ENCODE measurements at regions not wholly inside any gene's neighbourhood (a gene's known extent, or its start where the extent isn't known, plus 50 kb on each side); places are given as distances from the start of the nearest gene placed in this dataset.
A peak's percentile ranks its signal among the peaks of the same experiment; 100 is the strongest.

DNA sequence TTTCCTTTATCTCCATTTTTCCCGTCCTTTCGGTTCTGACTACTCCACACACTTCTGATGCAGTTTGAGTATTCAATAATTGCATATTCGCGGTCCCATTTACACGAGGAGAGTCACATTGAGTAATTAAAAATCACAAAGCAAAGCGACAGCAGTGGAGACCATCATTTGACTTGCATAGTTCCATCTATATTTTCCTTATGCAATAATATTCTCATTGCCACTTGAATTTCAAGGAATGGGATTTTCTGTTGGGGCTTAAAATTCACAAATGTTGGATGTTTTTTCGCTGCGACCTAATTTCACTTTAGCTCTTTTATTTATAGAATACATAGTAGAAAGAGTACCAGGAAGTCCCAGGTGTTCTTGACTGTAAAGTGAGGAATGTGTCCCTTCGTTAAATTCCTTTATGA is 186.8 kb downstream of the ZEB2 start:
- TF ChIP-seq, protein P1, sequence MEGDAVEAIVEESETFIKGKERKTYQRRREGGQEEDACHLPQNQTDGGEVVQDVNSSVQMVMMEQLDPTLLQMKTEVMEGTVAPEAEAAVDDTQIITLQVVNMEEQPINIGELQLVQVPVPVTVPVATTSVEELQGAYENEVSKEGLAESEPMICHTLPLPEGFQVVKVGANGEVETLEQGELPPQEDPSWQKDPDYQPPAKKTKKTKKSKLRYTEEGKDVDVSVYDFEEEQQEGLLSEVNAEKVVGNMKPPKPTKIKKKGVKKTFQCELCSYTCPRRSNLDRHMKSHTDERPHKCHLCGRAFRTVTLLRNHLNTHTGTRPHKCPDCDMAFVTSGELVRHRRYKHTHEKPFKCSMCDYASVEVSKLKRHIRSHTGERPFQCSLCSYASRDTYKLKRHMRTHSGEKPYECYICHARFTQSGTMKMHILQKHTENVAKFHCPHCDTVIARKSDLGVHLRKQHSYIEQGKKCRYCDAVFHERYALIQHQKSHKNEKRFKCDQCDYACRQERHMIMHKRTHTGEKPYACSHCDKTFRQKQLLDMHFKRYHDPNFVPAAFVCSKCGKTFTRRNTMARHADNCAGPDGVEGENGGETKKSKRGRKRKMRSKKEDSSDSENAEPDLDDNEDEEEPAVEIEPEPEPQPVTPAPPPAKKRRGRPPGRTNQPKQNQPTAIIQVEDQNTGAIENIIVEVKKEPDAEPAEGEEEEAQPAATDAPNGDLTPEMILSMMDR (IDR thresholded peaks at IDR 0.05; ENCODE audit: insufficient read depth, low read depth, low read length), result no peak
- H3K4me3 ChIP-seq (ENCODE audit: low read depth, low read length), result peak overlapping the region; percentile 67
- no peak for DNase-seq (ENCODE audit: low read depth)

DNA sequence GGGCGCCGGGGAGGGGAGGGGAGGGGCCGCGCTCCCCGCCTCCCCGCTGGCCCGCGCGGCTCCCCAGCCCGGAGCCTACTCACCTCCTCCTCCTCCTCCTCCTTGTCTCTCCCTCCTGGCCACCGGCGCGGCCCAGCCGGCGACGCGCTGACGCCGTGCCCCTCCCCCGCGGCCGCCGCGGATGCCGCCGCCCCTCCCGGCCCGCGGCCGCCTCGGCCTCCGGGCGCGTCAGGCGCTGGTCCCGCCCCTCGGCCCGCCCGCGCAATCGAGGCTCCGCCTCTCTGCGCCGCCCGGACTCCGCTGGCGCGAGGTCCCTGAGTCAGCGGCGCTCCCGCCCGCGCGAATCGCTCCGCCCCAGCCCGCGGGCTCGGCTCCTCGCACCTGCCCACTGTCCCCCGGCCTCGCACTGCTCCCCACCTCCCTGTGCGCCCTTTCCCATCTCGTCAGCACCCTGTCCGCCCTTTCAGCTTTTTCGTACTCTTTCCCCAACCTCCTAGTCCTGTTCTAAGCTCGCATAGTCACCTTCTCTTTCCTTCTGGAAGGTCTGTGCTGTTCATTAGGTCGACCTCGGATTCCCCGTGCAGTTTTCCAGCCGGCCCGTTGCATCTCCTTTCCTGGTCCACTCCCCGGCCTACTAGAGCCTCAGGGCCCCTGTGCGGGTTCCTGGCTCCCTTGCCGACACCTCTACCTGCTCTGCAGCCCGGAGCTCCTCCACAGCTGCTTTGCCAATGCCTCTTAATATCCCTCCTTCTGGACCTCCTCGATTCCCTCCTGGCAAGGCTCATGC is 187.4 kb downstream of the ZEB2 start:
- H3K4me3 ChIP-seq (ENCODE audit: low read depth, low read length), result peak overlapping the region; percentile 78
- TF ChIP-seq, protein P1 (IDR thresholded peaks at IDR 0.05; ENCODE audit: insufficient read depth, low read depth, low read length), result no peak
- peak; percentile 86 for DNase-seq (ENCODE audit: low read depth)

DNA sequence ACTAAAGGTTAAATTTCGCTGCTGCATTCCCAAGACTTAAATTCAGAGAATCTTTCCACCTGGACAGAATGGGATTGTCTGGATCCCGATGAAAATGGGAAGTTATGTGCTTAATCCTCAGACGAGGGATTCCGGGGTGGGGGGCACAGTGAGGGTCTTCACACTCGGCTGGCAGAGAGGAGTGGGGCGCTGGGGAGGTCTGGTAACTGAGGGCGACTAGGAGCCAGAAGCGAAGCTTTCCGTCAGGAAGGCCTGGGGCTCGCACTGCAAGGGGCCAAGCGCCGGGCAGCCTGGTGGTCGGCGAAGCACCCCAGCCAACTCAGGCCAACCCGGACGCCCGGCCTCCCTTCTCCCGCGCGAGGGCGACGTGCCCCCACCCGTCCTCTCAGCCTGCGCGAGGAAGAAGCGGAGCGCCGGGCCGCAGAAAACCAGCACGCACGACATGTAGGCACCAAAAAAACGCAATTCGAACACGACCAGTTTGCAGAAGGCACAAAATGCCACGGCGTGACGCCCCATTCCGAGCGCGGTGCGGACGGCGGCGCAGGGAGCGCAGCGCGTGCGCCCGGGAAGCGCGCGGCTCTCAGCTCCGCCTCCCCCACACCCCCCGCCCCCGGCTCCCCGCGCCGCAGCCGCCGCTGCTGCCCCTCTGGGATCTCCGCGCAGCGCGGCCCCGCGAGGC is 188.1 kb downstream of the ZEB2 start:
- DNase-seq (ENCODE audit: low read depth), result no peak
- TF ChIP-seq, protein P1 (IDR thresholded peaks at IDR 0.05; ENCODE audit: insufficient read depth, low read depth, low read length), result peak; percentile 19
- H3K4me3 ChIP-seq (ENCODE audit: low read depth, low read length), result peak overlapping the region; percentile 78

DNA sequence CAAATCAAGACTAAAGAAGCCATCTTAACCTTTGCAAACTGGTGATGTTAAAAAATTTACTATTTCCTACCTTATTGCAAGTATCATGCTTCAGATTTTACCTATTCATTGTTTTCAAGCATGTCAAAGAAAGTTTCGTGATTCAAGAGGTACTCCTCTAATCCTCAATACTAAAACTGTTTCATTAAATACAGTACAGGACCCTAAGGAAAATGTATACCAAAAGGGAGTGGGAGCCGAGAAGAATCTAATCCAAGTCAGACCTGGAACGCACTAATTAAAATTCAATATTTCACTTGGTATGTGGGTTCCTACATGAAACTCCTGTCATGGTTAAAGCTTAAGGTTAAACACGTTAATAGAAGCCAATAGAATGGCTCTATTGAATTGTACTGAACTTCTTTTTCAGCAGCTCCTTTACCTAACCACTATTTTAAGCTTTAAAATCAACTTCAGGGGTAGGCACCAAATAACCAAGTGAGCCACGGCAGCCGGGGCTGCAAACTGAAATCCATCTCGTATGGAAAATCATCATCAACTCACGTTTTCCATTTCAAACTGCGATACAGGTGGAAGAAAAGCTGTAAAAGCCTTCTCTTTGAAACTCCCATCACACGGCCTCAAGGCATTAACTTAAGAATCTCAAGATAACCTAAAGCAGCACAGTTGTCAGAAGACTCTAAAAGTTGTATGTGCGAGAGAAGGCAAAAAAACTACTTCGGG is 188.8 kb downstream of the ZEB2 start:
- peak; percentile 19 for DNase-seq (ENCODE audit: low read depth)
- H3K4me3 ChIP-seq (ENCODE audit: low read depth, low read length), result peak overlapping the region; percentile 78
- TF ChIP-seq, protein P1 (IDR thresholded peaks at IDR 0.05; ENCODE audit: insufficient read depth, low read depth, low read length), result no peak

DNA sequence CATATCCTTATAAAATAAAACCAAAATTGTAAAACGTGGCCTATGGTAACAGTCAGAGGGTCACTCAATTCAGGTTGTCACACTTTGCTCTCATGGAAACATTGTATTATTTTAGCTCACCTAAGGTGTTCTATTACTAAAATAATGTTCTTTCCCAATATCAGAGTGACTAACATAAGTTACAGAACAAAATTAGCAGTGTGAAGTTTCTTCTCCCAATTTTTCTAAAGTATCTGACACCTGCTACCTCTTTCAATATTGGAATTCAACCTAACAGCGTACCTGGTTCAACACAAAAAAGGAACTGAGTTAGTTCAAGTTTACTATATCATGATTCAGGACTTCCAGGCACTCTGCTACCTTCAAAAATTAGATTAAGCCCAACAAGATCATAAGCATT is 190.4 kb downstream of the ZEB2 start:
- no peak overlapping the region for H3K4me3 ChIP-seq (ENCODE audit: low read depth, low read length)
- DNase-seq (ENCODE audit: low read depth), result no peak
- TF ChIP-seq, protein P1 (IDR thresholded peaks at IDR 0.05; ENCODE audit: insufficient read depth, low read depth, low read length), result no peak

DNA sequence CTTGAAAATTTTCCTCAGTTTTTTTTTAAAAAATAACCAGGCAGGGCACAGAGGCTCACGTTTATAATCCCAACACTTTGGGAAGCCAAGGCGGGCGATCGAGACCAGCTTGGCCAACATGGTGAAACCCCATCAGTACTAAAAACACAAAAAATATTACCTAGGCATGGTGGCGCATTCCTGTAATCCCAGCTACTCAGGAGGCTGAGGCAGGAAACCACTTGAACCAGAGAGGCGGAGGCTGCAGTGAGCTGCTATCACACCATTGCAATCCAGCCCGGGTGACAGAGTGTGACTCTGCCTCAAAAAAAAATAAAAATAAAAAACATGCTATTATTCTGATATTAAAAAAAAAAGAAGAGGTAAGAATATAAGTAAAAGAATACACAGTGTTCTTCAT is 191.0 kb downstream of the ZEB2 start:
- no peak for DNase-seq (ENCODE audit: low read depth)
- TF ChIP-seq, protein P1 (IDR thresholded peaks at IDR 0.05; ENCODE audit: insufficient read depth, low read depth, low read length), result no peak

More for the DNA sequence above, 191.0 kb downstream of the ZEB2 start:
- no peak overlapping the region for H3K4me3 ChIP-seq (ENCODE audit: low read depth, low read length)

All from fibroblast of villous mesenchyme (primary cell).